Suprapubic skin (tissue), 3 donors: ENCODE measurements at regions not wholly inside any gene's neighbourhood (a gene's known extent, or its start where the extent isn't known, plus 50 kb on each side); places are given as distances from the start of the nearest gene placed in this dataset.

ENCODE experiments used
- CTCF ChIP-seq, 2 donors: fragments of 200-600 bp in 1 of 2; fragments of 450-650 bp in 1 of 2; sonication (generic) in 1 of 2; IDR thresholded peaks; one replicate each; pipeline ENCODE4 v1.5.1; 2016 to 2019; ENCODE audit warnings: antibody characterized with exemption in 2 of 2, mild to moderate bottlenecking in 1 of 2, moderate library complexity in 1 of 2
- EP300 ChIP-seq: sonication (generic); formaldehyde crosslinking; IDR thresholded peaks from one replicate; pipeline ENCODE4 v1.6.1; 2017; ENCODE audit warnings: antibody characterized with exemption
- POLR2A ChIP-seq, 2 donors: fragments of 450-650 bp; IDR thresholded peaks; one replicate each; pipeline ENCODE4 v1.6.1; 2017; ENCODE audit warnings: antibody characterized with exemption in 2 of 2, mild to moderate bottlenecking in 2 of 2, moderate library complexity in 2 of 2

GRCh38 chr11:11105361-11105760 lies 247.5 kb upstream of the ZBED5 start:
- no peak for TF ChIP-seq CTCF (IDR thresholded peaks at IDR 0.05)
- no peak for TF ChIP-seq POLR2A (IDR thresholded peaks at IDR 0.05)
- TF ChIP-seq EP300 = no peak
